OCI-LY3 (cell line): ENCODE measurements at regions not wholly inside any gene's neighbourhood (a gene's known extent, or its start where the extent isn't known, plus 50 kb on each side); places are given as distances from the start of the nearest gene placed in this dataset.

ENCODE experiments used
- H2AFZ ChIP-seq: fragments of 200-600, 300-600 bp; shearing (Covaris generic); 2 replicates; pipeline ENCODE4 v1.6.0; 2014; ENCODE audit warnings: antibody characterized with exemption, low read depth, low read length
- H3K27ac ChIP-seq: fragments of 200-600, 300-600 bp; sonication (generic); 2 replicates; pipeline ENCODE4 v1.5.1; 2014; ENCODE audit warnings: mild to moderate bottlenecking, low read length, moderate library complexity, mixed read lengths
- H3K27me3 ChIP-seq: fragments of 200-600, 300-600 bp; sonication (generic); 2 replicates; pipeline ENCODE4 v1.6.1; 2014; ENCODE audit warnings: low read depth, low read length, mixed read lengths
- H3K36me3 ChIP-seq: fragments of 200-600, 300-600 bp; sonication (generic); replicated peaks from 2 replicates; pipeline ENCODE3; 2014; ENCODE audit warnings: low read depth, low read length, mixed read lengths
- H3K4me1 ChIP-seq: fragments of 300-600, 200-600 bp; sonication (generic); 2 replicates; pipeline ENCODE4 v1.6.1; 2014; ENCODE audit warnings: low read length, mixed read lengths
- H3K4me2 ChIP-seq: fragments of 200-600, 300-600 bp; sonication (generic); 2 replicates; pipeline ENCODE4 v1.6.1; 2014; ENCODE audit warnings: low read length, mixed read lengths
- H3K4me3 ChIP-seq: fragments of 300-600, 200-600 bp; sonication (generic); 2 replicates; pipeline ENCODE4 v1.5.1; 2014; ENCODE audit warnings: antibody characterized with exemption, mild to moderate bottlenecking, low read length, moderate library complexity
- H3K79me2 ChIP-seq: fragments of 300-600, 200-600 bp; shearing (Covaris generic); 2 replicates; pipeline ENCODE4 v1.6.1; 2014; ENCODE audit warnings: mild to moderate bottlenecking, low read length, mixed read lengths
- H3K9ac ChIP-seq: fragments of 300-600, 200-600 bp; shearing (Covaris generic); 2 replicates; pipeline ENCODE4 v1.6.0; 2014; ENCODE audit warnings: mild to moderate bottlenecking, low read length, moderate library complexity
- H3K9me3 ChIP-seq: fragments of 200-600, 300-600 bp; shearing (Covaris generic); 2 replicates; pipeline ENCODE4 v1.6.1; 2014; ENCODE audit warnings: low read length, mixed read lengths; ENCODE audit not compliant: insufficient read depth
- H4K20me1 ChIP-seq: fragments of 200-600, 300-600 bp; sonication (generic); 2 replicates; pipeline ENCODE4 v1.6.1; 2016; ENCODE audit warnings: low read length, mixed read lengths; ENCODE audit not compliant: insufficient read depth
- CTCF ChIP-seq: fragments of 200-600, 300-600 bp; sonication (generic); IDR thresholded peaks from 2 replicates; pipeline ENCODE4 v1.5.1; 2014; ENCODE audit warnings: antibody characterized with exemption, low read length, low read depth
- EZH2phosphoT487 ChIP-seq: fragments of 200-600 bp; shearing (Covaris generic); IDR thresholded peaks from 2 replicates; pipeline ENCODE4 v1.6.1; 2018; ENCODE audit warnings: antibody characterized with exemption, mixed run types, low read depth

DNA sequence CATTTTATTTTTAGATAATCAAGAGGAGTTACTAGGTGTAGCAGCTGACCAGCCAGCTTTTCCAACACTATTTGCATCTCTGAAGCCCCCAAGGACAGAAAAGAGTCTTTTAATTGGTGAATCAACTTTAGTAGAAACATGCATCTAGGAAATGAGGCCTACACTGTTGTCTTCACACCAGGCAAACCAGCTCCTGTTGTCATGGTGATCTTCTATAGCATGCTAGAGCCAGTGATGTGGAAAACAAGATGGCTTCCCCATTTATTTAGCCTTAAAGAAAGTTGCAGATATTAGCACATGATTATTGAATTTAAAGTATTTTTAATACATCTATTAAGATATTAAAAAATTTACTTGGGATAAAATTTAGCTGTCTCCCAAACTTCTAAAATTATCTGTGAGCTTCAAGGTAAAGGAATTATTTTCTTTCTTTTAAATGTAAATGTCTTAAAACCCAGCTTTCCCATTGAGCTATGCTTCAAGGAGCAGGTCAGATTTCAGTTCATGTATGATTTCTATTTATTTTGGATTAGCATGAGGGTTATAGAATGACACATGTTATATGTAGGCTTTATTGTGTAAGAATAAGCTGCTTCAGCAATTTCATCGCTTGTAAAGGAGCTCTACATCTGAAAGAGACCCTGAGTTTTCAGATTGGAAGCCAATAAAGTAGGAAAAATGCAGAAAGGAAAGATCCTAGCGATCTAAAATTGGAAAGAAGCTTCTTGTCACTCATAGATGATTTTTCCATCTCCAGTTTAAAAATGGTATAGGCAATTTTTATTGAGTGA lies 564.9 kb upstream of the CITED2 start:
- H4K20me1 ChIP-seq: no peaks in the 10 kb centered on the region
- H2AFZ ChIP-seq: no peak overlapping the region
- H3K27ac ChIP-seq: no peak overlapping the region
- H3K4me2 ChIP-seq: no peak overlapping the region
- H3K9me3 ChIP-seq: no peaks in the 10 kb centered on the region
- H3K4me3 ChIP-seq: no peak overlapping the region
- no peak overlapping the region for H3K9ac ChIP-seq
- no peaks in the 10 kb centered on the region for H3K27me3 ChIP-seq
- no peaks in the 10 kb centered on the region for H3K36me3 ChIP-seq
- H3K4me1 ChIP-seq: peaks cover 16% of the 10 kb centered on the region
- TF ChIP-seq EZH2phosphoT487: no peak
- TF ChIP-seq CTCF: no peak
- no peaks in the 10 kb centered on the region for H3K79me2 ChIP-seq

DNA sequence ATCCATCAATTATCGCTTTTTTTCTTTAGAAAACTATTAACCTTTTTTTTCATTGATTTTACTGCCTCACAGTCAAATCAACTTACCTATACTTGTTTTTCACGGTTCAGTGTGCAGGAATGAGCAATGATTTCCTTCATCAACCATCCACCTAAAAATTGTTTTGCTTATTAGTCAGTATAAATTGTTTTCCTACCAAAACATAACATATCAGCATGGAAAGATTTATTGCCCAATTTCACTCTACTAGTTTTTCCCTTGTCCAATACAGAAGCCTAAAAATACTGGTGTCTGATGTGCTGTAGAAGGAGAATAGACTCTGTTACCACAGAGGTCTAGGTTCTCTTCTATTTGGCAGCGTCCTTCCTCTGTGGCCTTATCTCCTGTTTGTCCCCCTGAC lies 558.2 kb upstream of the CITED2 start:
- H3K27ac ChIP-seq: no peak overlapping the region
- TF ChIP-seq EZH2phosphoT487 (no peak), CTCF (no peak)
- H3K9me3 ChIP-seq: no peaks in the 10 kb centered on the region
- H4K20me1 ChIP-seq: no peaks in the 10 kb centered on the region
- no peak overlapping the region for H3K4me2 ChIP-seq
- H3K9ac ChIP-seq: no peak overlapping the region
- no peaks in the 10 kb centered on the region for H3K36me3 ChIP-seq
- no peak overlapping the region for H2AFZ ChIP-seq
- no peaks in the 10 kb centered on the region for H3K4me1 ChIP-seq
- H3K4me3 ChIP-seq: no peak overlapping the region
- H3K79me2 ChIP-seq: no peaks in the 10 kb centered on the region
- H3K27me3 ChIP-seq: no peaks in the 10 kb centered on the region

DNA sequence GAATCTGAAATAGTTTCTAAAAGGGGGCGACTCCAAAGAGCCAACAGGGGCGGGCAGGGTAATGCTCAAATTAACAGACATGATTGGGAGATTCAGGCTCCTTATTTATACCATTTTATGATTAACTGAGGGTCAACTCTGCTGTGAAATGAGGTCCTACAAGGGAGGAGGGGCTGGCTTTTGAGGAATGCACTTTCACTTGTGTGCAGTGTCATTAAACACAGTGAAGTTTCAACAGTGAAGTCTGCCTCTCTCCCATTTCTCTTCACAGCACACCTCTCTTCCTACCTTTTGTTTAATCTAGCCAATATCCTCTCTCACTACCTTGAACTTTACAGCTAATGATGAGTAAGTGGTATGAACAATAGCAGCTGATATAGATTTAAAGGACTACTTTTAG lies 557.3 kb upstream of the CITED2 start:
- Histone ChIP-seq H3K4me2 (no peak overlapping the region), H3K27ac (no peak overlapping the region), H3K27me3 (no peaks in the 10 kb centered on the region), H3K9ac (no peak overlapping the region), H3K4me1 (peaks cover 5% of the 10 kb centered on the region), H3K36me3 (no peaks in the 10 kb centered on the region), H3K9me3 (no peaks in the 10 kb centered on the region), H2AFZ (no peak overlapping the region), H4K20me1 (no peaks in the 10 kb centered on the region), H3K79me2 (no peaks in the 10 kb centered on the region), H3K4me3 (no peak overlapping the region)
- TF ChIP-seq CTCF (no peak), EZH2phosphoT487 (no peak)

GRCh38 chr6:139927742-139928305 lies 553.4 kb upstream of the CITED2 start:
- no peak overlapping the region for H2AFZ ChIP-seq
- H3K27ac ChIP-seq: no peak overlapping the region
- H3K4me2 ChIP-seq: no peak overlapping the region

More at GRCh38 chr6:139927742-139928305, 553.4 kb upstream of the CITED2 start:
- Histone ChIP-seq H3K9me3 (no peaks in the 10 kb centered on the region), H4K20me1 (no peaks in the 10 kb centered on the region), H3K4me1 (peaks cover 9% of the 10 kb centered on the region), H3K4me3 (no peak overlapping the region), H3K79me2 (no peaks in the 10 kb centered on the region), H3K27me3 (no peaks in the 10 kb centered on the region), H3K36me3 (no peaks in the 10 kb centered on the region), H3K9ac (no peak overlapping the region)
- TF ChIP-seq EZH2phosphoT487 (no peak), CTCF (no peak)
